WTC11 (cell line): ENCODE measurements at regions not wholly inside any gene's neighbourhood (a gene's known extent, or its start where the extent isn't known, plus 50 kb on each side); places are given as distances from the start of the nearest gene placed in this dataset.

ENCODE experiments used
- ATAC-seq: fragments of 200-7000 bp; cut with Tn5 transposase; 2 replicates; pipeline ENCODE4 v1.10.0; 2021; ENCODE audit warnings: mild to moderate bottlenecking, moderate library complexity
- CTCF ChIA-PET: fragments of 300-600 bp; sonication (Branson Sonifier 250); formaldehyde crosslinking; loops from one replicate; lab custom pipeline; 2021; ENCODE audit warnings: antibody characterized with exemption; lab: Charles Lee
- POLR2A ChIA-PET: fragments of 350-600 bp; sonication (Branson Sonifier 250); formaldehyde crosslinking; loops from one replicate; lab custom pipeline; 2021; ENCODE audit warnings: antibody characterized with exemption; lab: Charles Lee
- DNase-seq: peaks from one replicate; pipeline ENCODE4 v3.0.0; 2021; ENCODE audit warnings: low spot score
- H3K27ac Mint-ChIP-seq: 2 replicates; pipeline ENCODE4 v1.8.0; 2021; ENCODE audit warnings: mixed read lengths
- H3K27me3 Mint-ChIP-seq: 2 replicates; pipeline ENCODE4 v1.8.0; 2021; ENCODE audit warnings: low read depth, mild to moderate bottlenecking, moderate library complexity, mixed read lengths
- H3K36me3 Mint-ChIP-seq: 2 replicates; pipeline ENCODE4 v1.8.0; 2021; ENCODE audit warnings: mixed read lengths
- H3K4me1 Mint-ChIP-seq: 2 replicates; pipeline ENCODE4 v1.8.0; 2022; ENCODE audit warnings: mixed read lengths
- H3K4me3 Mint-ChIP-seq: 2 replicates; pipeline ENCODE4 v1.8.0; 2021; ENCODE audit warnings: mild to moderate bottlenecking, moderate library complexity, mixed read lengths
- H3K9me3 Mint-ChIP-seq: 2 replicates; pipeline ENCODE4 v1.8.0; 2021; ENCODE audit warnings: mixed read lengths
- ATF2 ChIP-seq: sonication (generic); formaldehyde crosslinking; IDR thresholded peaks from 2 replicates; pipeline ENCODE4 v1.8.1; 2022; ENCODE audit warnings: low read depth, missing genetic modification reagents, borderline replicate concordance
- CREB1 ChIP-seq: sonication (generic); formaldehyde crosslinking; IDR thresholded peaks from 2 replicates; pipeline ENCODE4 v1.8.0; 2023; ENCODE audit warnings: mild to moderate bottlenecking, missing genetic modification reagents
- ERG ChIP-seq: fragments of 250-450 bp; sonication (Bioruptor Pico); IDR thresholded peaks from 2 replicates; pipeline ENCODE4 v1.8.0; 2021; ENCODE audit warnings: mild to moderate bottlenecking
- FOXK1 ChIP-seq: sonication (generic); formaldehyde crosslinking; IDR thresholded peaks from 2 replicates; pipeline ENCODE4 v1.8.0; 2022; ENCODE audit warnings: mild to moderate bottlenecking, moderate library complexity, missing genetic modification reagents
- GRHL2 ChIP-seq: fragments of 250-450 bp; sonication (Bioruptor Pico); IDR thresholded peaks from 2 replicates; pipeline ENCODE4 v1.8.0; 2022; ENCODE audit warnings: mild to moderate bottlenecking, moderate library complexity; ENCODE audit not compliant: insufficient replicate concordance, severe bottlenecking
- HMGXB4 ChIP-seq: sonication (generic); formaldehyde crosslinking; IDR thresholded peaks from 2 replicates; pipeline ENCODE4 v1.8.1; 2023; ENCODE audit warnings: mild to moderate bottlenecking, moderate library complexity, missing genetic modification reagents
- MAX ChIP-seq: sonication (generic); formaldehyde crosslinking; IDR thresholded peaks from 2 replicates; pipeline ENCODE4 v1.8.0; 2022; ENCODE audit warnings: mild to moderate bottlenecking, missing genetic modification reagents
- NR2C2 ChIP-seq: sonication (generic); formaldehyde crosslinking; IDR thresholded peaks from 2 replicates; pipeline ENCODE4 v1.8.0; 2022; ENCODE audit warnings: mild to moderate bottlenecking, missing genetic modification reagents
- OVOL2 ChIP-seq: fragments of 250-450 bp; sonication (Bioruptor Pico); IDR thresholded peaks from 2 replicates; pipeline ENCODE4 v1.9.0; 2021; ENCODE audit warnings: mild to moderate bottlenecking, borderline replicate concordance
- SMAD3 ChIP-seq: sonication (generic); formaldehyde crosslinking; IDR thresholded peaks from 2 replicates; pipeline ENCODE4 v1.8.0; 2022; ENCODE audit warnings: missing genetic modification reagents, mild to moderate bottlenecking, borderline replicate concordance
- SOX15 ChIP-seq: fragments of 250-450 bp; sonication (Bioruptor Pico); IDR thresholded peaks from 2 replicates; pipeline ENCODE4 v1.9.0; 2021; ENCODE audit warnings: mild to moderate bottlenecking
- TEAD1 ChIP-seq: sonication (generic); formaldehyde crosslinking; IDR thresholded peaks from 2 replicates; pipeline ENCODE4 v1.8.0; 2022; ENCODE audit warnings: mild to moderate bottlenecking, missing genetic modification reagents
- ZNF121 ChIP-seq: sonication (generic); formaldehyde crosslinking; IDR thresholded peaks from 2 replicates; pipeline ENCODE4 v1.8.0; 2023; ENCODE audit warnings: missing genetic modification reagents
- ZNF138 ChIP-seq: sonication (generic); formaldehyde crosslinking; conservative IDR thresholded peaks from 2 replicates; pipeline ENCODE4 v1.8.1; 2022; ENCODE audit warnings: mild to moderate bottlenecking, moderate library complexity, missing genetic modification reagents
- ZNF263 ChIP-seq: sonication (generic); formaldehyde crosslinking; IDR thresholded peaks from 2 replicates; pipeline ENCODE4 v1.8.1; 2022; ENCODE audit warnings: low read depth, mild to moderate bottlenecking, moderate library complexity, missing genetic modification reagents
- TF ChIP-seq, protein P1 (sequence below): sonication (generic); formaldehyde crosslinking; IDR thresholded peaks from 2 replicates; pipeline ENCODE4 v1.8.0; 2022; ENCODE audit warnings: mild to moderate bottlenecking, missing genetic modification reagents
- TF ChIP-seq, protein P2 (sequence below): sonication (generic); formaldehyde crosslinking; IDR thresholded peaks from 2 replicates; pipeline ENCODE4 v1.8.0; 2023; ENCODE audit warnings: missing genetic modification reagents
- TF ChIP-seq, protein P3 (sequence below): sonication (generic); formaldehyde crosslinking; IDR thresholded peaks from 2 replicates; pipeline ENCODE4 v1.8.1; 2023; ENCODE audit warnings: mild to moderate bottlenecking, missing genetic modification reagents

- no peak for TF ChIP-seq FOXK1 (CRISPR knock-in tag)
- no peak for TF ChIP-seq TEAD1 (CRISPR knock-in tag)
- TF ChIP-seq, protein P1, sequence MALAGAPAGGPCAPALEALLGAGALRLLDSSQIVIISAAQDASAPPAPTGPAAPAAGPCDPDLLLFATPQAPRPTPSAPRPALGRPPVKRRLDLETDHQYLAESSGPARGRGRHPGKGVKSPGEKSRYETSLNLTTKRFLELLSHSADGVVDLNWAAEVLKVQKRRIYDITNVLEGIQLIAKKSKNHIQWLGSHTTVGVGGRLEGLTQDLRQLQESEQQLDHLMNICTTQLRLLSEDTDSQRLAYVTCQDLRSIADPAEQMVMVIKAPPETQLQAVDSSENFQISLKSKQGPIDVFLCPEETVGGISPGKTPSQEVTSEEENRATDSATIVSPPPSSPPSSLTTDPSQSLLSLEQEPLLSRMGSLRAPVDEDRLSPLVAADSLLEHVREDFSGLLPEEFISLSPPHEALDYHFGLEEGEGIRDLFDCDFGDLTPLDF (CRISPR knock-in tag), result no peak
- no peak for TF ChIP-seq MAX (CRISPR knock-in tag)
- TF ChIP-seq HMGXB4 (CRISPR knock-in tag), result no peak
- no peak for TF ChIP-seq ATF2 (CRISPR knock-in tag)
- no peak for TF ChIP-seq CREB1 (CRISPR knock-in tag)
- no peak for TF ChIP-seq SOX15
These were observed 265.8 kb upstream of the TRPC7 start (continued) for GRCh38 chr5:136631186-136631585.

DNA sequence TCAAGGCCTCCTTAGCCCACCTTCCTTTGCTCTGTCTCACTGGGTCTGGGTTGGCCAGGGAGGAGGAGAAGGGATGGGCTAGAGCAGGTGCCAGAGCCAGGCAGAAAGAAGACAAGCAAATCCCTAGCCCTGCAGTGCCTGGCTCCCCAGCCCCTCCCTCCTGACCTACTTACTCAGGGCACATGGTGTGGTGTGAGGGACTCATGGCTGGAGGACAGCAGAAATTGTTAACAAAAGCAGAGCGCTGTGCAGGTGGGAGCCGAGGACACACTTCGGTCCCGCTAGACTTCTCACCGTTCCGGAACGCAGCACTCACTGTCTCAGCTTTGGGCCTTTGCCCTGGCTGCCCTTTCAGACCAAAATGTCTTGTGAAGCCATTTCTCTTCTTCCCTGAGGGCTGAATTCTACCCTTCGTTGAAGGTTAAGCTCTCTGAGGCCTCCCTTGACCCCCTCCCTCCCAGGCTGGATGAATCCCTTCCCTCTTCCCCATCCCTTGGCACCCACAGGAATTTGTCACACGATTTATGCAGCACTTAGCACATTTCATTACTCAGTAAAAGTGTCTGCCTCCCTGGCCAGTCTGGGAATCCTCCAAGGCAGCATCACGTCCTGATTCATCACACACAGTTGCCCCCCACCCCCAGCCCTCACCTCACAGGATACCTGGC is 263.9 kb upstream of the TRPC7 start:
- Mint-ChIP-seq H3K4me3 (no peak overlapping the region), H3K9me3 (no peaks in the 10 kb centered on the region), H3K27ac (no peak overlapping the region), H3K36me3 (no peaks in the 10 kb centered on the region), H3K4me1 (peaks cover 28% of the 10 kb centered on the region), H3K27me3 (no peaks in the 10 kb centered on the region)
- POLR2A ChIA-PET, result no interaction called here
- TF ChIP-seq, protein P2, sequence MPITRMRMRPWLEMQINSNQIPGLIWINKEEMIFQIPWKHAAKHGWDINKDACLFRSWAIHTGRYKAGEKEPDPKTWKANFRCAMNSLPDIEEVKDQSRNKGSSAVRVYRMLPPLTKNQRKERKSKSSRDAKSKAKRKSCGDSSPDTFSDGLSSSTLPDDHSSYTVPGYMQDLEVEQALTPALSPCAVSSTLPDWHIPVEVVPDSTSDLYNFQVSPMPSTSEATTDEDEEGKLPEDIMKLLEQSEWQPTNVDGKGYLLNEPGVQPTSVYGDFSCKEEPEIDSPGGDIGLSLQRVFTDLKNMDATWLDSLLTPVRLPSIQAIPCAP (CRISPR knock-in tag), result no peak
- TF ChIP-seq MAX (CRISPR knock-in tag) (0 out of 2 replicates have a peak, but pooled peaks have one; percentile 47), OVOL2 (CRISPR knock-in tag) (no peak), ERG (CRISPR knock-in tag) (no peak), SMAD3 (CRISPR knock-in tag) (0 out of 2 replicates have a peak, but pooled peaks have one; percentile 50)
- DNase-seq (peak; percentile 17), ATAC-seq (peak; percentile 81)
- CTCF ChIA-PET, result interaction anchor here (1.0 kb wide), 1 partner anchor 69 kb away, joined by 3 read pairs; no protein-coding TSS in a partner anchor

GRCh38 chr5:136626531-136626930 is 261.2 kb upstream of the TRPC7 start:
- Mint-ChIP-seq H3K27ac (no peak overlapping the region), H3K4me1 (peaks cover 32% of the 10 kb centered on the region), H3K9me3 (no peaks in the 10 kb centered on the region), H3K27me3 (no peaks in the 10 kb centered on the region), H3K36me3 (no peaks in the 10 kb centered on the region), H3K4me3 (no peak overlapping the region)
- ChIA-PET POLR2A (no interaction called here), CTCF (no interaction called here)
- no peak for ATAC-seq
- no peak for DNase-seq
- TF ChIP-seq HMGXB4 (CRISPR knock-in tag), result no peak
- TF ChIP-seq, protein P3, sequence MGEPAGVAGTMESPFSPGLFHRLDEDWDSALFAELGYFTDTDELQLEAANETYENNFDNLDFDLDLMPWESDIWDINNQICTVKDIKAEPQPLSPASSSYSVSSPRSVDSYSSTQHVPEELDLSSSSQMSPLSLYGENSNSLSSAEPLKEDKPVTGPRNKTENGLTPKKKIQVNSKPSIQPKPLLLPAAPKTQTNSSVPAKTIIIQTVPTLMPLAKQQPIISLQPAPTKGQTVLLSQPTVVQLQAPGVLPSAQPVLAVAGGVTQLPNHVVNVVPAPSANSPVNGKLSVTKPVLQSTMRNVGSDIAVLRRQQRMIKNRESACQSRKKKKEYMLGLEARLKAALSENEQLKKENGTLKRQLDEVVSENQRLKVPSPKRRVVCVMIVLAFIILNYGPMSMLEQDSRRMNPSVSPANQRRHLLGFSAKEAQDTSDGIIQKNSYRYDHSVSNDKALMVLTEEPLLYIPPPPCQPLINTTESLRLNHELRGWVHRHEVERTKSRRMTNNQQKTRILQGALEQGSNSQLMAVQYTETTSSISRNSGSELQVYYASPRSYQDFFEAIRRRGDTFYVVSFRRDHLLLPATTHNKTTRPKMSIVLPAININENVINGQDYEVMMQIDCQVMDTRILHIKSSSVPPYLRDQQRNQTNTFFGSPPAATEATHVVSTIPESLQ, result no peak
- no peak for TF ChIP-seq GRHL2 (CRISPR knock-in tag)
- no peak for TF ChIP-seq ERG (CRISPR knock-in tag)
- TF ChIP-seq NR2C2 (CRISPR knock-in tag), result no peak
- TF ChIP-seq ZNF138, result no peak
- no peak for TF ChIP-seq ZNF263 (CRISPR knock-in tag)
- no peak for TF ChIP-seq ZNF121 (CRISPR knock-in tag)
